K562 (cell line): ENCODE measurements at regions not wholly inside any gene's neighbourhood (a gene's known extent, or its start where the extent isn't known, plus 50 kb on each side); places are given as distances from the start of the nearest gene placed in this dataset.

Experiments
- ELF2 ChIP-seq: fragments of 250-450 bp; sonication (Bioruptor Pico); IDR thresholded peaks from 2 replicates; pipeline ENCODE4 v1.5.0; 2021; ENCODE audit warnings: mild to moderate bottlenecking
- GABPA ChIP-seq: fragments of 200-800 bp; sonication (Bioruptor generic); conservative IDR thresholded peaks from 2 replicates; pipeline ENCODE4 v1.6.1; 2016; ENCODE audit warnings: low read depth, missing genetic modification characterization, missing compliant biosample characterization
- HBP1 ChIP-seq: fragments of 450-650 bp; formaldehyde crosslinking; IDR thresholded peaks from 2 replicates; pipeline ENCODE4 v1.4.0; 2022; ENCODE audit warnings: missing genetic modification characterization
- KLF13 ChIP-seq: fragments of 450-650 bp; IDR thresholded peaks from 2 replicates; pipeline ENCODE4 v1.6.1; 2016; ENCODE audit warnings: missing genetic modification characterization, low read depth, mild to moderate bottlenecking, missing compliant biosample characterization, moderate library complexity, borderline replicate concordance
- MAFF ChIP-seq: IDR thresholded peaks from 2 replicates; pipeline ENCODE4 v1.6.1; 2012; ENCODE audit warnings: low read length, improper control_type of control experiment
- NFE2 ChIP-seq: IDR thresholded peaks from 2 replicates; pipeline ENCODE4 v1.6.1; 2014; ENCODE audit warnings: antibody characterized with exemption, low read depth
- NFE2L1 ChIP-seq: fragments of 450-650 bp; IDR thresholded peaks from 2 replicates; pipeline ENCODE4 v1.6.1; 2016; ENCODE audit warnings: missing genetic modification characterization, low read depth, mild to moderate bottlenecking, missing compliant biosample characterization, moderate library complexity, borderline replicate concordance
- NR1H2 ChIP-seq: sonication (generic); formaldehyde crosslinking; IDR thresholded peaks from 2 replicates; pipeline ENCODE4 v1.4.0; 2020; ENCODE audit warnings: mild to moderate bottlenecking, missing genetic modification reagents
- PRMT5 ChIP-seq: sonication (generic); formaldehyde crosslinking; IDR thresholded peaks from 2 replicates; pipeline ENCODE4 v1.5.0; 2020; ENCODE audit warnings: missing genetic modification reagents
- SIRT6 ChIP-seq: IDR thresholded peaks from one replicate; pipeline ENCODE4 v1.6.1; 2012; ENCODE audit warnings: low read depth, mild to moderate bottlenecking, control low read depth, inconsistent platforms, low read length, moderate library complexity
- THRB ChIP-seq: fragments of 450-650 bp; formaldehyde crosslinking; conservative IDR thresholded peaks from 2 replicates; pipeline ENCODE4 v1.4.0; 2022; ENCODE audit warnings: mild to moderate bottlenecking, missing genetic modification characterization
- ZFP1 ChIP-seq: fragments of 450-650 bp; formaldehyde crosslinking; IDR thresholded peaks from 2 replicates; pipeline ENCODE4 v1.4.0; 2020; ENCODE audit warnings: mild to moderate bottlenecking, mixed read lengths
- ZNF24 ChIP-seq: fragments of 450-650 bp; IDR thresholded peaks from 2 replicates; pipeline ENCODE4 v1.6.1; 2016
- ZNF263 ChIP-seq: sonication (generic); formaldehyde crosslinking; IDR thresholded peaks from 2 replicates; pipeline ENCODE4 v1.8.0; 2022; ENCODE audit warnings: mild to moderate bottlenecking, missing genetic modification reagents, borderline replicate concordance
- ZNF316 ChIP-seq: fragments of 450-650 bp; IDR thresholded peaks from 2 replicates; pipeline ENCODE4 v1.6.1; 2016
- ZNF57 ChIP-seq: fragments of 450-650 bp; formaldehyde crosslinking; IDR thresholded peaks from 2 replicates; pipeline ENCODE4 v1.4.0; 2020; ENCODE audit warnings: mild to moderate bottlenecking, moderate library complexity
- ZNF707 ChIP-seq: fragments of 250-450 bp; sonication (Bioruptor Pico); conservative IDR thresholded peaks from 2 replicates; pipeline ENCODE4 v1.8.0; 2022; ENCODE audit warnings: inconsistent platforms, mild to moderate bottlenecking, moderate library complexity
- TF ChIP-seq, protein P1 (sequence below), 3 experiments: fragments of 200-800 bp in 1 of 3; sonication (Bioruptor generic) in 1 of 3; sonication (generic) in 1 of 3; formaldehyde crosslinking in 1 of 3; IDR thresholded peaks; 2 replicates each; pipeline versions ENCODE4 v1.6.1 to v1.8.0; 2016 to 2022; ENCODE audit warnings: mild to moderate bottlenecking in 2 of 3, missing compliant biosample characterization in 2 of 3, missing genetic modification characterization in 2 of 3, missing genetic modification reagents in 1 of 3
- TF ChIP-seq, protein P2 (sequence below): fragments of 450-650 bp; IDR thresholded peaks from 2 replicates; pipeline ENCODE4 v1.6.1; 2016; ENCODE audit warnings: mild to moderate bottlenecking
- TF ChIP-seq, protein P3 (sequence below), 2 experiments: fragments of 250-450 bp in 1 of 2; fragments of 450-650 bp in 1 of 2; sonication (Bioruptor Pico) in 1 of 2; IDR thresholded peaks; 2 replicates each; pipeline versions ENCODE4 v1.6.1 to v1.8.0; 2016 to 2021; ENCODE audit warnings: mild to moderate bottlenecking in 2 of 2, moderate library complexity in 2 of 2, missing compliant biosample characterization in 1 of 2, missing genetic modification characterization in 1 of 2

- TF ChIP-seq ELF2 = peak; percentile 10; the same call in 1 of the 2 replicates
- TF ChIP-seq ZFP1 (CRISPR knock-in tag) = no peak
- peak; percentile 94 for TF ChIP-seq THRB (CRISPR knock-in tag)
- no peak for TF ChIP-seq NR1H2 (CRISPR knock-in tag)
- TF ChIP-seq, protein P1, sequence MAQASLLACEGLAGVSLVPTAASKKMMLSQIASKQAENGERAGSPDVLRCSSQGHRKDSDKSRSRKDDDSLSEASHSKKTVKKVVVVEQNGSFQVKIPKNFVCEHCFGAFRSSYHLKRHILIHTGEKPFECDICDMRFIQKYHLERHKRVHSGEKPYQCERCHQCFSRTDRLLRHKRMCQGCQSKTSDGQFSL (CRISPR knock-in tag; IDR thresholded peaks at IDR 0.05) = 0 out of 2 replicates have a peak, but pooled peaks have one; percentile 28
- TF ChIP-seq, protein P1 (tag; IDR thresholded peaks at IDR 0.05) = no peak
- peak; percentile 97 for TF ChIP-seq HBP1
- no peak for TF ChIP-seq ZNF707 (CRISPR knock-in tag)
- no peak for TF ChIP-seq NFE2
- TF ChIP-seq, protein P2, sequence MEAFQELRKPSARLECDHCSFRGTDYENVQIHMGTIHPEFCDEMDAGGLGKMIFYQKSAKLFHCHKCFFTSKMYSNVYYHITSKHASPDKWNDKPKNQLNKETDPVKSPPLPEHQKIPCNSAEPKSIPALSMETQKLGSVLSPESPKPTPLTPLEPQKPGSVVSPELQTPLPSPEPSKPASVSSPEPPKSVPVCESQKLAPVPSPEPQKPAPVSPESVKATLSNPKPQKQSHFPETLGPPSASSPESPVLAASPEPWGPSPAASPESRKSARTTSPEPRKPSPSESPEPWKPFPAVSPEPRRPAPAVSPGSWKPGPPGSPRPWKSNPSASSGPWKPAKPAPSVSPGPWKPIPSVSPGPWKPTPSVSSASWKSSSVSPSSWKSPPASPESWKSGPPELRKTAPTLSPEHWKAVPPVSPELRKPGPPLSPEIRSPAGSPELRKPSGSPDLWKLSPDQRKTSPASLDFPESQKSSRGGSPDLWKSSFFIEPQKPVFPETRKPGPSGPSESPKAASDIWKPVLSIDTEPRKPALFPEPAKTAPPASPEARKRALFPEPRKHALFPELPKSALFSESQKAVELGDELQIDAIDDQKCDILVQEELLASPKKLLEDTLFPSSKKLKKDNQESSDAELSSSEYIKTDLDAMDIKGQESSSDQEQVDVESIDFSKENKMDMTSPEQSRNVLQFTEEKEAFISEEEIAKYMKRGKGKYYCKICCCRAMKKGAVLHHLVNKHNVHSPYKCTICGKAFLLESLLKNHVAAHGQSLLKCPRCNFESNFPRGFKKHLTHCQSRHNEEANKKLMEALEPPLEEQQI = no peak
- TF ChIP-seq PRMT5 (CRISPR knock-in tag) = no peak
- TF ChIP-seq, protein P3, sequence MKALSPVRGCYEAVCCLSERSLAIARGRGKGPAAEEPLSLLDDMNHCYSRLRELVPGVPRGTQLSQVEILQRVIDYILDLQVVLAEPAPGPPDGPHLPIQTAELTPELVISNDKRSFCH (CRISPR knock-in tag; IDR thresholded peaks at IDR 0.05) = no peak
- TF ChIP-seq, protein P3 (tag; IDR thresholded peaks at IDR 0.05) = peak; percentile 50
- peak; percentile 17; the same call in 1 of the 2 replicates for TF ChIP-seq GABPA
- no peak for TF ChIP-seq KLF13 (tag)
- TF ChIP-seq ZNF57 (CRISPR knock-in tag) = no peak
- TF ChIP-seq NFE2L1 (tag) = no peak
- TF ChIP-seq SIRT6 = no peak
- no peak for TF ChIP-seq ZNF24
- peak; percentile 23; the same call in 1 of the 2 replicates for TF ChIP-seq ZNF316
- no peak for TF ChIP-seq MAFF
- TF ChIP-seq ZNF263 (CRISPR knock-in tag) = peak; percentile 57
These were observed 157.3 kb upstream of the RUNX1 start (continued) for GRCh38 chr21:35206141-35207125.
